ENCODE measurements at regions not wholly inside any gene's neighbourhood (a gene's known extent, or its start where the extent isn't known, plus 50 kb on each side); places are given as distances from the start of the nearest gene placed in this dataset.
"Not testable (repeated sequence)": the region's sequence is repeated elsewhere in the genome, so short reads cannot be mapped to it uniquely, and the experiment has no call there.

DNA sequence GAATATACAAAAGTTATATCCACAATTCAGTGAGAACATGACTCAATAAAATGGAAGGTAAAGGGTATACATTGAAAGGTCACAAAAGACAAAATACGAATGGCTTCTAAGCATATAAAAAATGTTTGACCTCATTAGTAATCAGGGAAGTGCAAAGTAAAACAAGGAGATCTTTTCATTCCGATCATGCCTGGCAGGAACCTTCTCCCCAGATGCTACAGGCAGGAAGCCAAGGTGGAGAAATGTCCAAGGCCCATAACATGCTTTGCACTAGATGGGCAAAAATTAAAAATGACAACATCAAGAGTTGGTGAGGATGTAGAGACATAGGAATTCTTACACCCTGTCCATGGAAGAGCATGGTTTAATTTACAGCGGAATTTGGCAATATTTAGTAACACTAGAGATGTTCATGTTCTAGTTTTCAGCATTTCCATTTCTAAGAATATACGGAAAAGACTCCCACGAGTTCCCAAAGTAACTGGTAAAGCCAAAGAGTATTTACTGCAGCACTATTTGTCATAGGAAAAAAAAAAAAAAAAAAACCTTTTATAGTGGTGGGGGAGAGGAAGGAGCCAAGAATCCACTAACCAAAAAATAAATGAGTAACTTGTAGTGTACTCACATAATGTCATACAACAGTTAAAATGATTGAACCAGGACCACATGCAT lies 184.5 kb upstream of the KAZN start:
- Mint-ChIP-seq H3K27me3 (ENCODE audit: low read depth) (peaks cover 15% of the 10 kb centered on the region), H3K4me1 (peaks cover 1% of the 10 kb centered on the region), H3K4me3 (no peak overlapping the region), H3K27ac (no peak overlapping the region), H3K36me3 (no peaks in the 10 kb centered on the region), H3K9me3 (no peaks in the 10 kb centered on the region)
- no peak for DNase-seq (ENCODE audit: low spot score in 2 of 2, unreplicated experiment in 2 of 2)
- TF ChIP-seq, protein P1, sequence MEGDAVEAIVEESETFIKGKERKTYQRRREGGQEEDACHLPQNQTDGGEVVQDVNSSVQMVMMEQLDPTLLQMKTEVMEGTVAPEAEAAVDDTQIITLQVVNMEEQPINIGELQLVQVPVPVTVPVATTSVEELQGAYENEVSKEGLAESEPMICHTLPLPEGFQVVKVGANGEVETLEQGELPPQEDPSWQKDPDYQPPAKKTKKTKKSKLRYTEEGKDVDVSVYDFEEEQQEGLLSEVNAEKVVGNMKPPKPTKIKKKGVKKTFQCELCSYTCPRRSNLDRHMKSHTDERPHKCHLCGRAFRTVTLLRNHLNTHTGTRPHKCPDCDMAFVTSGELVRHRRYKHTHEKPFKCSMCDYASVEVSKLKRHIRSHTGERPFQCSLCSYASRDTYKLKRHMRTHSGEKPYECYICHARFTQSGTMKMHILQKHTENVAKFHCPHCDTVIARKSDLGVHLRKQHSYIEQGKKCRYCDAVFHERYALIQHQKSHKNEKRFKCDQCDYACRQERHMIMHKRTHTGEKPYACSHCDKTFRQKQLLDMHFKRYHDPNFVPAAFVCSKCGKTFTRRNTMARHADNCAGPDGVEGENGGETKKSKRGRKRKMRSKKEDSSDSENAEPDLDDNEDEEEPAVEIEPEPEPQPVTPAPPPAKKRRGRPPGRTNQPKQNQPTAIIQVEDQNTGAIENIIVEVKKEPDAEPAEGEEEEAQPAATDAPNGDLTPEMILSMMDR (IDR thresholded peaks at IDR 0.05; ENCODE audit: unreplicated experiment): no peak

DNA sequence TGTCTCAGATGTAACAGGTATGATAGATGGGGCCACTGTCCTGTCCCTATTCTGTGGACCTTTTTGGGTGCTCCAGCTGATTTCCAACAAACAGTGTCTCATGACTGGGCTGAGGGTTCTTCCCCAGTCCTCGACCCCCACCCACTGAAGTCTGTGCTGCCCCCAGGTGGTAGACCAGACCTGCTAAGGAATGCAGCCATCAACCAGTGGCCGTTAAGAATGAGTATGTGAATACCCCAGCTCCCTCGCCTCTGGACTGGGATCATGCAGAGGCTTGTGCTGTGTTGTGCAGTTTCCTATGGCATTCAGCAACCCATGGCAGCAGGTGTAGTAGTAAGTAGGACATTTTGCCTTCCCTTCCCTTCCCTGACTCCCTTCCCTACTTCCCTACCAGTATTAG lies 183.1 kb upstream of the KAZN start:
- Mint-ChIP-seq H3K36me3 (no peaks in the 10 kb centered on the region), H3K9me3 (peaks cover 4% of the 10 kb centered on the region), H3K27me3 (ENCODE audit: low read depth) (peaks cover 20% of the 10 kb centered on the region), H3K4me1 (peaks cover 1% of the 10 kb centered on the region), H3K4me3 (no peak overlapping the region), H3K27ac (no peak overlapping the region)
- TF ChIP-seq, protein P1 (IDR thresholded peaks at IDR 0.05; ENCODE audit: unreplicated experiment): no peak
- no peak for DNase-seq (ENCODE audit: low spot score in 2 of 2, unreplicated experiment in 2 of 2)

DNA sequence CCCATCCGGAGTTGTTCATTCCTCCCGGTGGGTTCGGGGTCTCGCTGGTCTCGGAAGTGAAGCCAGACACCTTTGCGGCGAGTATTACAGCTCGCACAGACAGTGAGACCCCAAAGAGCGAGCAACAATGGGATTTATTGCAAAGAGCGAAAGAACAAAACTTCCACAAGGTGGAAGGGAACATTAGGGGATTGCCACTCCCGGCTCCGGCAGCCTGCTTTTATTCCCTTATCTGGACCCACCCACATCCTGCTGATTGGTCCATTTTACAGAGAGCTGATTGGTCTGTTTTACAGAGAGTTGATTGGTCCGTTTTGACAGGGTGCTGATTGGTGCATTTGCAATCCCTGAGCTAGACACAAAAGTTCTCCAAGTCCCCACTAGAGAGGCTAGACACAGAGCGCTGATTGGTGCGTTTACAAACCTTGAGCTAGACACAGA lies 178.7 kb upstream of the KAZN start:
- H3K36me3 Mint-ChIP-seq; H3K4me1 Mint-ChIP-seq; DNase-seq (ENCODE audit: low spot score in 2 of 2, unreplicated experiment in 2 of 2); H3K4me3 Mint-ChIP-seq; H3K27ac Mint-ChIP-seq; H3K9me3 Mint-ChIP-seq: not testable (repeated sequence)
- peaks cover 24% of the 10 kb centered on the region for H3K27me3 Mint-ChIP-seq (ENCODE audit: low read depth)

DNA sequence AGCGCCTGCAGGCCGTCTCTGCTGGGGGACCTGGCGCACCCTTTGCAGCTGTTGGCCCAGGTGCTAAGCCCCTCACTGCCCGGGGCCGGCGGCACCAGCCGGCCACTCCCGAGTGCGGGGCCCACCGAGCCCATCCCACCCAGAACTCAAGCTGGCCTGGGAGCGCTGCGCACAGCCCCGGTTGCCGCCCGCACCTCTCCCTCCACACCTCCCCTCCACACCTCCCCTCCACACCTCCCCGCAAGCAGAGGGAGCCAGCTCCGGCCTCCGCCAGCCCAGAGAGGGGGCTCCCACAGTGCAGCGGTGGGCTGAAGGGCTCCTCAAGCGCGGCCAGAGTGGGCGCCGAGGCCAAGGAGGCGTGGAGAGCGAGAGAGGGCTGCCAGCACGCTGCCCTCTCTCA lies 177.8 kb upstream of the KAZN start:
- Mint-ChIP-seq H3K36me3 (no peaks in the 10 kb centered on the region), H3K4me1 (no peaks in the 10 kb centered on the region), H3K27ac (no peak overlapping the region), H3K4me3 (no peak overlapping the region), H3K9me3 (peaks cover 4% of the 10 kb centered on the region), H3K27me3 (ENCODE audit: low read depth) (peaks cover 24% of the 10 kb centered on the region)
- TF ChIP-seq, protein P1 (IDR thresholded peaks at IDR 0.05; ENCODE audit: unreplicated experiment): no peak
- DNase-seq (ENCODE audit: low spot score in 2 of 2, unreplicated experiment in 2 of 2): no peak

DNA sequence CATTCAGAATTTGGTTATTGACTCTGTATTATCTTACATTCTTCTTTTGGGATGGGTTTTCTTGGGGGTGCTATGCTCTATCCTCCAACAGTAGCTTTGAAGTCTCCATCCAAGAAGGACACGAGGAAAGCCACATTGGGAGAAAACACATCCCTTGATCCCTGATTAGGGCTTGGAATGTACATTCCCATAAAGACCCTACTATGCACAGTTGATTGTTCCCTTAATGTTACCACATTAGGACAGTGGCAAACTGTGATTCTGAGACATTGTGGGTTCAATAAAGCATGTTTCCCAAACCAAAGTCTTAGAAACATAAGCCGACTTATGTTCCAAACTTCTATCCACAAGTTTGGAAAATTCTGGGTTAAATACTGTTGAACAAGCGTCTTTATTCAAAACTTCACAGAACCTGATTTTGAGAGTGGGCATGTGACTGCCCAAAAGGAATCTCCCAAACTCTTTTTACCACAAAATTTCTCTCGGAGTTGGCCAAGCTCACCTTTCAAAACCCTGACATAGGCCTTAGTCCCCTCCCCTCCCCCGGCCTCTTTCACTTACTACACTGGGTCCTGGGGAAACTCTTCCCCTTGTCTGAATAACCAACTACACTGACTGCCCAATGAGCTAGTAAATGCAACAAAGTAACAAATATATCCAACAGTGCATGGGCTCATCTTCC lies 177.0 kb upstream of the KAZN start:
- H3K27me3 Mint-ChIP-seq (ENCODE audit: low read depth): peaks cover 24% of the 10 kb centered on the region
- no peaks in the 10 kb centered on the region for H3K36me3 Mint-ChIP-seq
- no peak for DNase-seq (ENCODE audit: low spot score in 2 of 2, unreplicated experiment in 2 of 2)
- H3K4me1 Mint-ChIP-seq: no peaks in the 10 kb centered on the region
- H3K27ac Mint-ChIP-seq: no peak overlapping the region
- H3K9me3 Mint-ChIP-seq: peaks cover 4% of the 10 kb centered on the region
- TF ChIP-seq, protein P1 (IDR thresholded peaks at IDR 0.05; ENCODE audit: unreplicated experiment): no peak
- H3K4me3 Mint-ChIP-seq: no peak overlapping the region

DNA sequence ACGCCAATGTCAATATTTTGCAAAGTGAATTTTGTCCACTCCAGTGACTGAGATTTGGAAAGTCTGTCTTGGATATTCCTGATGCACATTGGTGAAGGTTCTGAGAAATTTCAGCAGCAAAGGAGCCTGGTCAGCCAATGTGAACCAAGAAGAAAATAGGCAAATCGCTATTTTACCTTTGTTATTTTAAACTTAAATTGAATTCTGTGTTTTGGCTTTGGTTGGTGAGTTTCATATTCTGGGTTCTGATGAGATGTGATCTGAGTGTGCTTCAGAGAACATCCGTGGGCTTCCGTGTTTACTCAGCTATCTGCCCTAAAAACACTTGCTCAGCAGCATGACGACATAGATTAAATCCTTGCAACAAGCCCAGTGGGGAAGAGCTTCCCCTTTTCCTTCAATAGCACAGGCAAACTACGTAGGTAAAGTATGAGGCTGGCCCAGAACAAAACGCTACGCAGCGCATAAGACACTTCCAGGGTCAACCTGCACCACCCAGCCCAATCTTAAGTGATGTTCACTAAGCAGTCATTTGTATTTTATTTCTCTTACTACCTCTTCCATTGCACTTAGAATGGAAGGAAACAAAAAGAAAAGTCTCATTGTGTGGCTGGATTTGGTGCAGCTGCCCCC lies 176.4 kb upstream of the KAZN start:
- no peak overlapping the region for H3K27ac Mint-ChIP-seq
- H3K4me1 Mint-ChIP-seq: no peaks in the 10 kb centered on the region
- H3K4me3 Mint-ChIP-seq: no peak overlapping the region
- peaks cover 4% of the 10 kb centered on the region for H3K9me3 Mint-ChIP-seq
- no peaks in the 10 kb centered on the region for H3K36me3 Mint-ChIP-seq
- H3K27me3 Mint-ChIP-seq (ENCODE audit: low read depth): peaks cover 24% of the 10 kb centered on the region
- TF ChIP-seq, protein P1 (IDR thresholded peaks at IDR 0.05; ENCODE audit: unreplicated experiment): no peak
- no peak for DNase-seq (ENCODE audit: low spot score in 2 of 2, unreplicated experiment in 2 of 2)

All from mesothelial cell of epicardium (in vitro differentiated cells).